Gastrocnemius medialis (tissue), 4 donors: ENCODE measurements at regions not wholly inside any gene's neighbourhood (a gene's known extent, or its start where the extent isn't known, plus 50 kb on each side); places are given as distances from the start of the nearest gene placed in this dataset.

Experiments
- CTCF ChIP-seq, 5 experiments: fragments of 450-650 bp in 3 of 5; fragments of 200-600 bp in 2 of 5; sonication (generic) in 2 of 5; IDR thresholded peaks in 4 of 5; conservative IDR thresholded peaks in 1 of 5; 1 replicate in 4 of 5; 2 replicates in 1 of 5; pipeline ENCODE4 v1.5.1; 2016 to 2019; ENCODE audit warnings: antibody characterized with exemption in 5 of 5, mild to moderate bottlenecking in 3 of 5, moderate library complexity in 3 of 5
- POLR2A ChIP-seq, 2 donors: fragments of 450-650 bp; IDR thresholded peaks; one replicate each; pipeline ENCODE4 v1.6.1; 2017; ENCODE audit warnings: antibody characterized with exemption in 2 of 2, mild to moderate bottlenecking in 2 of 2, moderate library complexity in 2 of 2

DNA sequence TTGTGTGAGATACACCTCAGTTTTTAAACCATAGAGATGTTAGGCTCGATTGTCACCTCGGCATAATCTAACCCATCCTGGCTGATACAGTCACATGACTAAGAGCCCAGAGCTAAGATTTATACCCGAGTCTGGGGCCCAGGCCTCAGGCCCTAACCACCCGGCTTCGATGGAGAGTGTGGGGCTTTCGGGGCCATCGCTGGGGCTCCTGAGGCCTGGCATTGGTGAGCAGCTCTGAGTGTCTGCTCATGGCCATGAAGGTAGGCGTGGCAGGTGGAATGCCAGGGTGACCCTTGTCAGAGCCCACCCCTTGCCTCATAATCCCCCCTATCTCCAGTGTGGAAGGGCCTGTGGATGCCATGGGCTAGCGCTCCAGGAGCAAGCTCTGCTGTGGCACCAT is 164.3 kb downstream of the BMP7 start:
- TF ChIP-seq CTCF (IDR thresholded peaks at IDR 0.05 in 4 of 5, conservative IDR thresholded peaks at IDR 0.05 in 1 of 5) (no peak), POLR2A (IDR thresholded peaks at IDR 0.05) (no peak)
